Lower leg skin (tissue), 3 donors: ENCODE measurements at regions not wholly inside any gene's neighbourhood (a gene's known extent, or its start where the extent isn't known, plus 50 kb on each side); places are given as distances from the start of the nearest gene placed in this dataset.

ENCODE experiments used
- CTCF ChIP-seq, 3 donors: fragments of 450-650 bp; IDR thresholded peaks; one replicate each; pipeline ENCODE4 v1.5.1; 2016; ENCODE audit warnings: antibody characterized with exemption in 3 of 3, mild to moderate bottlenecking in 3 of 3, moderate library complexity in 2 of 3
- POLR2A ChIP-seq, 2 donors: fragments of 450-650 bp; IDR thresholded peaks; one replicate each; pipeline ENCODE4 v1.6.1; 2016 to 2017; ENCODE audit warnings: antibody characterized with exemption in 2 of 2, mild to moderate bottlenecking in 1 of 2, moderate library complexity in 1 of 2

- TF ChIP-seq POLR2A (IDR thresholded peaks at IDR 0.05): no peak
- TF ChIP-seq CTCF (IDR thresholded peaks at IDR 0.05): no peak
Observed at GRCh38 chr10:78707745-78708144, 361.0 kb upstream of the ZMIZ1 start.
